Activated CD8-positive, alpha-beta memory T cell treated with anti-CD3 and anti-CD28 coated beads for 24 hours (primary cell): ENCODE measurements at regions not wholly inside any gene's neighbourhood (a gene's known extent, or its start where the extent isn't known, plus 50 kb on each side); places are given as distances from the start of the nearest gene placed in this dataset.
"Not testable (repeated sequence)": the region's sequence is repeated elsewhere in the genome, so short reads cannot be mapped to it uniquely, and the experiment has no call there.

Experiments
- DNase-seq: peaks from one replicate; pipeline ENCODE4 v3.0.0-alpha.2; 2020

GRCh38 chr16:86844695-86845094 is 266.3 kb downstream of the FOXL1 start:
- DNase-seq = no peak

GRCh38 chr16:86846136-86846535 is 267.8 kb downstream of the FOXL1 start:
- DNase-seq = no peak

GRCh38 chr16:86848821-86849220 is 270.5 kb downstream of the FOXL1 start:
- DNase-seq = no peak

GRCh38 chr16:86850670-86851069 is 272.3 kb downstream of the FOXL1 start:
- DNase-seq = no peak

- DNase-seq = no peak
Observed at GRCh38 chr16:86852135-86852534, 273.8 kb downstream of the FOXL1 start.

GRCh38 chr16:86854058-86854621 is 275.8 kb downstream of the FOXL1 start:
- DNase-seq = no peak

GRCh38 chr16:86854626-86855294 is 276.4 kb downstream of the FOXL1 start:
- DNase-seq = no peak

GRCh38 chr16:86856946-86857586 is 278.7 kb downstream of the FOXL1 start:
- DNase-seq = no peak

GRCh38 chr16:86857807-86858206 is 279.5 kb downstream of the FOXL1 start:
- DNase-seq = no peak

GRCh38 chr16:86858501-86858900 is 280.2 kb downstream of the FOXL1 start:
- DNase-seq = no peak

- DNase-seq = not testable (repeated sequence)
Observed at GRCh38 chr16:86861270-86861858, 283.0 kb downstream of the FOXL1 start.

GRCh38 chr16:86862595-86863280 is 284.4 kb downstream of the FOXL1 start:
- DNase-seq = no peak

- DNase-seq = no peak
Observed at GRCh38 chr16:86863609-86864008, 285.3 kb downstream of the FOXL1 start.

GRCh38 chr16:86864586-86864985 is 286.2 kb downstream of the FOXL1 start:
- no peak for DNase-seq

- DNase-seq = no peak
Observed at GRCh38 chr16:86865851-86866662, 287.7 kb downstream of the FOXL1 start.

GRCh38 chr16:86866986-86867722 is 288.8 kb downstream of the FOXL1 start:
- no peak for DNase-seq

- no peak for DNase-seq
Observed at GRCh38 chr16:86868070-86868469, 289.7 kb downstream of the FOXL1 start.

- no peak for DNase-seq
Observed at GRCh38 chr16:86868786-86869185, 290.4 kb downstream of the FOXL1 start.

- no peak for DNase-seq
Observed at GRCh38 chr16:86869288-86870022, 291.1 kb downstream of the FOXL1 start.

- DNase-seq = no peak
Observed at GRCh38 chr16:86870380-86870779, 292.0 kb downstream of the FOXL1 start.

GRCh38 chr16:86872131-86872530 is 293.8 kb downstream of the FOXL1 start:
- DNase-seq = no peak
